VCaP (cell line): ENCODE measurements at regions not wholly inside any gene's neighbourhood (a gene's known extent, or its start where the extent isn't known, plus 50 kb on each side); places are given as distances from the start of the nearest gene placed in this dataset.
"Not testable (repeated sequence)": the region's sequence is repeated elsewhere in the genome, so short reads cannot be mapped to it uniquely, and the experiment has no call there.

ENCODE experiments used
- H3K27ac ChIP-seq: fragments of 450-650 bp; 2 replicates; pipeline ENCODE4 v1.5.1; 2017
- CTCF ChIP-seq: fragments of 450-650 bp; conservative IDR thresholded peaks from 2 replicates; pipeline ENCODE4 v1.5.1; 2017; ENCODE audit warnings: mild to moderate bottlenecking, moderate library complexity

- H3K27ac ChIP-seq, result no peak overlapping the region
- no peak for TF ChIP-seq CTCF
Observed at GRCh38 chrX:113269203-113269602, 428.6 kb upstream of the AMOT start.

DNA sequence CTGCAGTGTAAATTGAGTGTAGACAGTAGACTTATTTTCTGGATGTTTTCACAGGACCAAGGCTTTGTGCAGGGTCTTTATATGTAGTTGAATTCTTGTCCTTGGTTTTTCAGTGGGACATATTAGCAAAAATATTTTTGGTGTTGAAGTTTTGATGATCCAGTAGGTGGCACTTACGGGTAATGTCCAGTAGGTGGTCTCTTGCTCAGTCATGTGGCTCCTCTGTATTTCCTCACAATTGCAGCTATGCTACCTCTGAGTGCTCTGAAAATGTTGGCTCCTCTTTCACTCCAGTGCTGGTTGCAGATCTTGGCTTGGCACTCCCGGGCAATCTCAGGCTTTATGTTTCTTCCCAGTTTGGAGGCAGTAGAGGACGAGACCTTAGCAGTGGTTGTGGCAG is 419.8 kb upstream of the AMOT start:
- TF ChIP-seq CTCF, result no peak; the same call in 1 of the 2 replicates
- H3K27ac ChIP-seq, result no peak overlapping the region

DNA sequence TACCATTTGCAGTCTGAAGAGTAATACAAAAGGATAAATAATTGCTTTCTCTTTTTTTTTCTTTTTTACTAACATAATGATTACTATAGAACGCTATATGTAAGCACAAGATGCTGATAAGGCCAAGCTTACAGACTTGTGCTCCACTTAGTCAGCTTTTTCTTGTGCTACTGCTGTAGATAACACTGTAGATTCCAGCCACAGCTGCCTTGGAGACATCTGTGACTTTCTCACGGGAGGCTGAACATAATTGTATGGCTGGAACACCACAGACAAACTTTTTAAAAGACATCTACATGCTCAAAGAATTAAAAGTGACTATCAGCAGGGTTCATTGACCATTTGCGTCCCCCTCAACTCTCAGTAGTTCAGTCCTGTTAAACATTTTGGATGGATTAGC is 381.7 kb upstream of the AMOT start:
- no peak for TF ChIP-seq CTCF
- no peak overlapping the region for H3K27ac ChIP-seq

DNA sequence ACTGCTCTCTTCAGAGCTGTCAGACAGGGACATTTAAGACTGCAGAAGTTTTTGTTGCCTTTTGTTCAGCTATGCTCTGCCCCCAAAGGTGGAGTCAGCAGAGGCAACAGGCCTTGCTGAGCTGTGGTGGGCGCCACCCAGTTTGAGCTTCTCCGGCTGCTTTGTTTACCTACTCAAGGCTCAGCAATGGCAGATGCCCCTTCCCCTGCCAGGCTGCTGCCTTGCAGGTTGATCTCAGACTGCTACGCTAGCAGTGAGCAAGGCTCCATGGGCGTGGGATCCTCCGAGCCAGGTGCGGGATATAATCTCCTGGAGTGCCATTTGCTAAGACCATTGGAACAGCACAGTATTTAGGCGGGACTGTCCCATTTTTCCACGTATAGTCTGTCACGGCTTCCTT is 371.4 kb upstream of the AMOT start:
- H3K27ac ChIP-seq, result no peak overlapping the region
- no peak for TF ChIP-seq CTCF

DNA sequence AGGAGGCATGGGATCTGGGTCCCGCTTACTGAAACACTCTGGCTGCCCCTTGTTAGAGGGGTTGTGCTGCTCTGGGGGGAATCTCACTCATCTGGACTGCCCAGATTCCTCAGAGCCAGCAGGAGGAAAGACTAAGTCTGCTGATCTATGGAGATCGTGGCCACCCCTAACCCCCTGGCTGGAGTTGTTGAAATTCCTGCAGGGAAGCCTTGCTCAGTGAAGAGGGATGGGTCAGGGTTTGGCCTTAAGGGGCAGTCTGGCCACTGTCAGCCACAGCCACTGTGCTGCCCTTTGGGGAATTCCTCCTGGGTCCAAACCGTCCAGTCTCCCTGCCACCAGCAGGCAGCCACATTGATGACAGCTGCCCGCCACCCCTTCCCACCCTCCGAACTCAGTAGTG is 362.0 kb upstream of the AMOT start:
- TF ChIP-seq CTCF, result no peak

DNA sequence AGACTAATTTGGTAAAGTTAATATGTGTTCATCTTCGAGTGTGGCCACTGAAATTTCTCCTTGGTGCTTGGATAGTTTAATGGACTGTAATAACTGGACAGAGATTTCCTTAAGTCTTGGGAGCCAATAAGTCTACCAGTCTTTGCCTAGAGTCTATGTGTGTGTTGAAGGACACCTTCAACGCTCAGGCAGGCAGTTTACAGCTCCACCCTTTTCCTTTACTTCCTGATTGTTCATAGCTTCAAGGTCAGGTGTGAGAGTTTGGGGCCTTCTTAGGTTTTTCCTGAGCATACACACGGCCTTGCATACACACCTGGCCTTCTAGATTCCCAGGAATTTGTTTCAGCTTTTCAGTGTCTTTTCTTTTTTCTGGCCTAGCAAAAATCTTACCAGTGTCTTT is 355.3 kb upstream of the AMOT start:
- H3K27ac ChIP-seq, result no peak overlapping the region
- no peak for TF ChIP-seq CTCF

More for the DNA sequence above, 362.0 kb upstream of the AMOT start:
- no peak overlapping the region for H3K27ac ChIP-seq

- TF ChIP-seq CTCF, result no peak
- H3K27ac ChIP-seq, result no peak overlapping the region
Observed at GRCh38 chrX:113192418-113192817, 351.8 kb upstream of the AMOT start.

DNA sequence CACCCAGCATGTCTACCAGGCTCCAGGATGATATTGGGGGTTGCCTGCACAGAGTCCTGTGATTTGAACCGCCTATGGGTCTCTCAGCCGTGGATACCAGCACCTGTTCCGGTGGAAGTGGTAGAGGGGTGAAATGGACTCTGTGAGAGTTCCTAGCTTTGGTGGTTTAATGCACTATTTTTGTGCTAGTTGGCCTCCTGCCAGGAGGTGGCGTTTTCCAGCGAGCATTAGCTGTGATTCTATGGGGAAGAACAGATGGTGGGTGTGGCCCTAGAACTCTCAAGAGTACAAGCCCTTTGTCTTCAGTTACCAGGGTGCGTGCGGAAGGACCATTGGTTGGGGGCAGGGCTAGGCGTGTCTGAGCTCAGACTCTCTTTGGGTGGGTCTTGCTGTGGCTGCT is 316.9 kb upstream of the AMOT start:
- no peak for TF ChIP-seq CTCF
- no peak overlapping the region for H3K27ac ChIP-seq

DNA sequence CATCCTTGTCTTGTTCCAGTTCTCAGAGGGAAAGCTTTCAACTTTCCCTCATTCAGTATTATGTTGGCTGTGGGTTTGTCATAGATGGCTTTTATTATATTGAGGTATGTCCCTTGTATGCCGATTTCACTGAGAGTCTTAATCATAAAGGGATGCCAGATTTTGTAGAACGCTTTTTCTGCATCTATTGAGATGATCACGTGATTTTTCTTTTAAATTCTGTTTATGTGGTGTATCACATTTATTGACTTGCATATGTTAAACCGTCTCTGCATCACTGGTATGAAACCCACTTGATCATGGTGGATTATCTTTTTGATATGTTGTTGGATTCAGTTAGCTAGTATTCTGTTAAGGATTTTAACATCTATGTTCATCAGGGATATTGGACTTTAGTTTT is 313.7 kb upstream of the AMOT start:
- H3K27ac ChIP-seq, result not testable (repeated sequence)
